HG02623 (cell line): ENCODE measurements at regions not wholly inside any gene's neighbourhood (a gene's known extent, or its start where the extent isn't known, plus 50 kb on each side); places are given as distances from the start of the nearest gene placed in this dataset.
"Not testable (repeated sequence)": the region's sequence is repeated elsewhere in the genome, so short reads cannot be mapped to it uniquely, and the experiment has no call there.

Experiments used
- ATAC-seq: cut with Tn5 transposase; IDR thresholded peaks from one replicate; pipeline ENCODE4 v1.9.1; 2021; ENCODE audit warnings: moderate library complexity; ENCODE audit not compliant: unreplicated experiment

DNA sequence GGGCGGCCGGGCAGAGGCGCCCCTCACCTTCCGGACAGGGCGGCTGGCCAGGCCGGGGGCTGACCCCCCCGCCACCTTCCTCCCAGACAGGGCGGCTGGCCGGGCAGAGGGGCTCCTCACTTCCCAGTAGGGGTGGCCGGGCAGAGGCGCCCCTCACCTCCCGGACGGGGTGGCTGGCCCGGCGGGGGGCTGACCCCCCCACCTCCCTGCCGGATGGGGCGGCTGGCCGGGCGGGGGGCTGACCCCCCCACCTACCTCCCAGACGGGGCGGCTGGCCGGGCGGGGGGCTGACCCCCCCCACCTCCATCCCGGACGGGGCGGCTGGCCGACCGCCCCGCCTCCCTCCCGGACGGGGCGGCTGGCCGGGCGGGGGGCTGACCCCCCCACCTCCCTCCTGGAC lies 1615.5 kb upstream of the C9orf72 start:
- ATAC-seq = not testable (repeated sequence)

- not testable (repeated sequence) for ATAC-seq
Measured at GRCh38 chr9:29189221-29189620, 1615.9 kb upstream of the C9orf72 start.

DNA sequence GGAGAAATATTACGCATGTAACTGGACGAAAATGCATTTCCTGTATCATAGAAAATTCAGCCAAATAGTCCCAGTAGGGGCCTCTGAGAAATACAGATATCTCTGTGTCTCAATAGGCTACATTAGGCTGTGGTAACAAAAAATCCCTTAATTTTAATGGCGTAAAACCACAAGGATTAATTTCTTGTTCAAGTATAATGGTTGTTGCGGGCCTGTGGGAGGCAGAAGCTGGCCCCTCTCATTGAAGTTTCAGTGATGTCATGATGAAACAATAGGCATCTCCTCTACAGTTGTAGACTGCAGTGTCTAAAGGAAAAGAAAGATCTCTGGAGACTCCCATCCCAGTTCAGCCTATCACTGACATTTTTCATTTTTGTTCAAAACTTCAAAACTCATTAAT lies 1625.6 kb upstream of the C9orf72 start:
- ATAC-seq = no peak

DNA sequence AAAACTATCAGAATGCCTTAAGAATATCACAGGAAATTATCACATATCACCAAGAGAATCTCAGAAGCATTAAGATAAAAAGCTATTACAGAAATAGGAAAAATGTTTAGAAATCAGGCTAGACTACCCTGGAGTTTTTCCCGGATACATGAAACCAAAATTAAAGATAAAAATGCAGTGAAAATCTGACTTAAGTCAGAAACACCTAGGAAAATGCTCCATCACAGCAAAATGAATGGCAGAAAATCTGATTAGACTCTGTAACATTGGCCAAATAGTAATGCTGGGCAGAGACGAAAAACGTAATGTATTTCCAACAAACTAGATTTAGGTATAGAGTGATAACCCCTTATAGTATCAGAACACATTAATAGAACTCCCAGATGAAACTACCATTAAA lies 1626.7 kb upstream of the C9orf72 start:
- no peak for ATAC-seq

DNA sequence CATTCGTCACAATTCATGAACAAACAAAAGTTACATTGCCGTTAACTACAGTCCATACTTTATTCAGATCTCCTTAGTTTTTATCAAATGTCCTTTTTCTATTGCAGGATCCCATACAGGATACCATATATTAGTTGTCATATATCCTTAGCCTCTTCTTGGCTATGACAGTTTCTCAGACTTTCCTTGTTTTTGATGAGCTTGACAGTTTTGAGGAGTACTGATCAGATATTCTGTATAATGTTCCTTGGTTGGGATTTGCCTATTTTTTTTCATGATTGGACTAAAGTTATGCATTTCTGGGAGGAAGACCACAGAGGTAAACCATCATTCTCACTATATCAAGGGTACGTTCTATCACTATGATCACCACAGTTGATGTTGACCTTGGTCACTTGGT lies 1627.4 kb upstream of the C9orf72 start:
- no peak for ATAC-seq

- ATAC-seq = no peak
Measured at GRCh38 chr9:29203244-29203930, 1630.1 kb upstream of the C9orf72 start.

GRCh38 chr9:29208670-29209069 lies 1635.4 kb upstream of the C9orf72 start:
- no peak for ATAC-seq

DNA sequence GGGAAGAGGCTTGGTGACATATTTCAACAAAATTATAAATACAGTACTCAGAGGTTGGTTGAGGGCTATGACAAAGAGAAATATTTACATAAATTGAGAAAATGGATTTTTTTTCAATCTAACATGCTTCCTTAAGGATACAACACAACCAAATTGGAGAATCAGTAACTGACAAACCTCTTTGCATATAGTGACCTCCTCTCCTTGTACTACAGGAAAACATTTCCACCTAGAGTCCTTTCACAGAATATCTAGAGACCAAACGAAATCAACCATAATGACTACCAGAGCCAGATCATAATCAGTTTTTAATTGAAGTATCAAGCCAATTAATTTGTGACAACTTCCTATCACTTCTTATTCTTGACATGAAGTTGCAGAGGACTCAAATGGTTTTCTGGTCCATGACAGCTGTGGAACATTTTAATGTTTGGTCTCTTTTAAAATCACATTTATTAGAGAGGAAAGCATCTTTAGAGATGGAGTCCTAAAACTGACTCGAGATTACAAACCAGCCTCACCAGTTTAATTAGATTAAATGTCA lies 1636.5 kb upstream of the C9orf72 start:
- no peak for ATAC-seq

DNA sequence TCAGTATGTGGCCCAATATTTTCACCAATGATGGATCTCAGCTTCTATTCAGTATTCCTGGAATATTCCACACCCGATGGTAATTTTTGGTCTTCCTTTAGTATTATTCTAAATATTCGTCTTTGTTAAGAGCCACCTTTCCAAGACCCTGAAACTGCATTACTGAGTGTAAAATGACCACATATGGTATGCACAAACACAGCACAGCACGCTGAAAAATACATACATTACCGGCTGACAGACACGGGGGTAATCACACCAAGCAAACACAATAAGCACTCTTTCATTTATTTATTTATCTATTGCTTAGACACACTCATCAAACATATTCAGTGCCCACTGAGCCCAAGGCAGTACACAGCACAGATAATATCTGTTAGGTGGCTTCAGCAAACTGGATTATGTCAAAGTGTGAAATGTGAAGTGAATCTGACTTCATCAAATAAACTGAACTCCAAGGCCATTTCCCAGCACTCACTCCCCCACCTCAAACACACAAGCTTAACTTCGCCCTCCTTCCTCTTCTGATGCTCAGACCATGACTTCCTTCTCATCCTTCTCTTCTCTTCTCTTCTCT lies 1637.8 kb upstream of the C9orf72 start:
- no peak for ATAC-seq

DNA sequence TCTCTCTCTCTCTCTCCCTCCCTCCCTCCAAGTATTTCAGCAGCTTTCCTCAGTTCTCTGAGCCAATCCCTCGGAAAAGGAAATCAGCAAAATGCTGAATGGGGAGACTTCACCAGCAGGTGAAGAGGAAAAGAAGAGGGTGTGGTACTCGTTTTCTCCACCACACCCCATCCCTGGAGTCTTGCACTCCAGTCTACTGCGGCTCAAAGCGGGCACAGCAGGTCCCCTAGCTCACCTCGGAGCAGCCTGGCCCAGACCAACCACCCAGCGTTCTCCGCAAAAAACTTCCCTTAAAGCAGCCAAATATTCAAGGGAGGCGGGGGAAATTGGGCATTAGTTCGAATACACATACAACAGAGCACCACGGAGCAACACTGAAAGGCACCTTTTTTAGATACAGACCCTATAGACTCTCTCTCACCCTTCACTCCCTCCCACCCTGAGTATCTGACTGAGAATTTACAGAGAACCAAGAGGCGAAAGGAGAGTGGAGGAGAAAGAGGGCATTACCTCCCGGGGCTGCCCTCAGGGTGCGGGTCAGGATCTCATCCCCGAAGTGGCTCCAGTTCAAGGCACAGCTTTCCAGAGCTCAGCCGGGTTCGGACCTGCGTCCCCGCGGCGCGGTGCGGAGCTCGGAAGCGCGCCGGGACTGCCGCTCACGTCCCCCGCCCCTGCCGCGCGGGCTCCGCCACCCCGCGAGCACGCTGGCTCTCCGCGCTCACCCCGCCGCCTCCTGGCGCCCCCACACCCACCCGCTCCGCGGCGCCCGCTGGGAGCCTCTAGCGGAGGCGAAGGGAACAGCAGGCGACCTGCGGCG lies 1638.5 kb upstream of the C9orf72 start:
- peak; percentile 96 for ATAC-seq

GRCh38 chr9:29212397-29213387 lies 1639.4 kb upstream of the C9orf72 start:
- no peak for ATAC-seq

DNA sequence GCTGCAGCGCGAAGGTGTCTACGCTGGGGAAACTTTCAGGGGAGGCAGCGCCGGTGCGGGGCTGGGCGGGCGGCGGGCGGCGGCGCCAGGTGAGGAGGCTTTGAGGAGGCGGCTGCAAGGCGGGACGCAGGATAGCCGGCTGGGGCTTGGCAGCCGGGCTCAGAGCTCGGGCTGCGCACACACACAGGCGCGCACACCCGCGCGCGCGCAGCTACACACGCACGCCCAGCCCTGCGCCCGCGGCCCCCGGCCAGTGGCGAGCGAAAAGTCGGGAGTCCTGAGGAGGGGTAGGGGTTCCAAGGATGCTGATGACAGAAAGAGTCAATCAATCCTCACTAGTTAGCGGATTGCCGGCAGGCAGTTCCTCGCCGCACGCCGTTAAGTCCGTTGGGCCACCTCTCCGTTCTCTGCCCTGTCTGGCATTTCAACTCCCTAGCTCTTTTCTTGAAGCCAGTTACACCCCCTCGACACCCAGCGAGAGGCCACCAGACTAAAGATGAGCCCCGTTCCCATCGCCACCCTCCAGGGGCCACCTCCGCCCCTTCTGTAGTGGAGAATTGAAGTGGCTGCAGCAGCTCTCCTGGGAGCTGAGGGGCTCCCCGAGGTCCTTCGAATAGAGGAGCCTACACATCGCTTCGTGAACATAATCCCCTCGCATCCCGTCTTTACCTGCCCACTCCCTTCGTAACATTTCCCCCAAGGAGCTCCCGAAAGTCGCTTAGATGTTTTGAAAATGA lies 1640.3 kb upstream of the C9orf72 start, which contains the start of gene LINGO2:
LINGO2 (minus strand) TSS at position 185 of the 737 bp plus-strand sequence.
- ATAC-seq = no peak

GRCh38 chr9:29214154-29214689 lies 1640.9 kb upstream of the C9orf72 start:
- no peak for ATAC-seq

DNA sequence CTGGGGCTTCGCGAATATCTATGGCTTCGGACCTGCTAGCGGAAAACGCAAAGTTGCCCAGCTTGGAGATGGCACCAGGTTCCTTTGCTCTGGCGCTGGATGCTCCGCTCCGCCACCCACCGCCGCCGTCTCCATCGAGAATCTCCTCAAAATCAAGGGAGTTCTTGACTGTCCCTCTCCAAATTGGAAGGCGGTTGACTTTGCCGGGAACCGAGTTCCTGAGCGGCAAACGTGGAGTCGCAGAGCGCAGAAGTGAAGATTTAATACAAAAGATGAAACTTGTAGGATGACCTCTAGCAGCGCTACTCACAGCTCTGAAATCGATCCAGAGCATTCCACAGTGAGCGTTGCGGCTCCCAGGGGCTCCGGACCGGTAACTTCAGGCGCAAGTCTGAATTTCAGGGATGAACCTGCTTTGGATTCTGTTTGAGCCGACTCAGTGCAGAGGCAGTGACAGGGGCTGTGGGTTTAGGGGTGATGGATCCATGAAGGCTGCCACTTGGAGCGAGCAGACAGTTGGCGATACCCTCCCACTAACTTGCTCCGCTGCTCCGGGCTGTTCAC lies 1641.5 kb upstream of the C9orf72 start:
- no peak for ATAC-seq

DNA sequence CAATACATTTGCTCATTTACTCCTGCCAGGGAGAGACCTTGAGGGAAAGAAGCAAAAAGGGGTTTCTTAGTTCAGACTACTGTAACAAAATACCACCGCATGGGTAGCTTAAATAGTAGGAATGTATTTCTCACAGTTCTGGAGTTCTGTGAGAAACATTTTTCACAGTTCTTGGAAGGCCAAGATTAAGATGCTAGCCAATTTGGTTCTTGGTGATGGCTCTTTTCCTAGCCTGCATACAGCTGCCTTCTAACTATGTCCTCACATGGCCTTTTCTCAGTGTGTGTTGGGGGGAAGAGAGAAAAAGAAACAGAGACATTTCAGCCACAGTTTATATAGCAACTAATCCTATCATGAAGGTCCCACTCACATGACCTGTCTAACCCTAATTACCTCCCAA lies 1644.7 kb upstream of the C9orf72 start:
- ATAC-seq = no peak

- ATAC-seq = no peak
Measured at GRCh38 chr9:29220596-29221251, 1647.4 kb upstream of the C9orf72 start.

DNA sequence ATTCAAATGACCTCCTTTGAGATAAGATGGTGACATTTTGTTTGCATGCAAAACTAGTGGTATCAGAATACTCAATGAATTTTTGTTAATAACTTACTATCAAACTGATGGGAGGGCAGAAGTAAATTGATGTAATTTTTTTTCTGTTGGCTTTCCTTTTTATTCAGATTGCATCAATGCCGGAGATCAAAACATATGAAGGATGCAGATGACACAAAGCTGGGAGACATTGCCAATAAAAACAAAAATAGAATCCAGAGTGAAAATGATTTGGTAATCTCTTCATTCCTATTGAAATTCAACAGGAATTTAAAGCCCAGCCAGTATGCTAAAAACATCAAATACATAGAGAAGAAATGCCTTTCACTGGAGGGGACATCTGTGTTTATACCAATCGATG lies 1655.3 kb upstream of the C9orf72 start:
- no peak for ATAC-seq

DNA sequence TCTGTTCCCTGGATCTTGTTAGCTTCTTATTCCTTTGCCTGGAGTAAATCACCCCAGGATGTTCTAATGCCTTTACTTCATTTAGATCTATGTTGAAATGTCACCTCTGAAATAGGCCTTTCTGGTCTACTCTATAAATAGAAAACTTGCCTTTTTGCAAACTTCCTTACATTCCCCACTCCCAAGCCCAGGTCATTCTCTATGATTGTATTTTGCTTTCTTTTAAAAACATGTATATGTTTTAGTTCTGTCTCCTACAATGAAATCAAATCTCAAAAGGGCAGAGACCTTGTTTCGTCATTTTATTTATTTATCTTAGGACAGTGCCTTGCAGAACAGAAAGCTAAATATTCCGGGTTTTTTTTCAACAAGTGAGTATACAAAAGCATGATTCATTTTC lies 1657.7 kb upstream of the C9orf72 start:
- no peak for ATAC-seq

- no peak for ATAC-seq
Measured at GRCh38 chr9:29233193-29233592, 1659.9 kb upstream of the C9orf72 start.
